ENCODE measurements at regions not wholly inside any gene's neighbourhood (a gene's known extent, or its start where the extent isn't known, plus 50 kb on each side); places are given as distances from the start of the nearest gene placed in this dataset.

DNA sequence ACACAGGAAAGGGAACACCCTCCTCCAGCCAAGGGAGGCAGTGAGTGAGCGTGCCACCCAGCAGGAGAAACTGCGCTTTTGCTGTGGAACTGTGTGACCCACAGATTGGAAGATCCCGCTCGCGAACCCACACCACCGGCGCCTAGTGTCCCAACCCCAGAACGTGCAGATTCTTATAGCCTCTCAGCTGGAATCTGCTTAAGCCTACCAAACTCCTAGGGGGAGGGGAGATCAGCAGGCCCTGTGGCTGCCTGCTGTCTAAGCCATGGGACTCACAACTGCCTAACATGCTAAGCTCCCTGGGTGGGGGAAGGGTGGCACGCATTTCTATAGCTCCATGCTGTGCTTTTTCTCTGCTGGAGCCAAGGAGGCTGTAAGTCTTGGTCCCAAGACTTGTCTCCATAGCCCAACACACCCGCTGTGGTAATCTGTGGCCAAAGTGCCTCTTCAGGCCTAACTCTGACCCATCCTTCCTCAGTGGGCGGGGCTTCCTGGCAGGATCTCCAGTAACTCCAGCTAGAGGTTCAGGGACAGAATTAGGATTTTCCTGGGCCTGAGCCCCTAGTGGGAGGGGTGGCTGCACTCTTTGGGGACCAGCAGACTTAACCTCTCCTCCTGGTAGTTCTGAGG, 485.0 kb downstream of the TAF11L14 start:
- DNase-seq, result no peak

DNA sequence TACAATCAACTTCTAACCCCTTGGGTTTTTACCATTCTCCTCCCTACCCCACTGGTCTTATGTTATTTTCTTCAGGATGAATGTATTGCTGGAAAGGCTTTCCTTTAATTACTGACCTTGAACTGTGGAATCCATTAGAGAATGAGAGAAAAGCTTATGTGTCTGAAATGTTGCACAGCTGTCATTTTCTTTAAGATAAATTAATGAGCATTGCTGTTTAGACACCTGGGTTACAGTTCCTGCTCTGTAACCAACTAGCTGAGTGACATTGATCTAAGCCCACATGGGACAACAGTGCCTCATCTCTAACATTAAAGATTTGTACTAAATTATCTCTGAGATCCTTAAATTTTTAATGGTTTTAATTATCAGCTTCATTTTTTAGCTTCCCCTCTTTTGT, 507.0 kb downstream of the TAF11L14 start:
- DNase-seq, result no peak

GRCh38 chr5:18142831-18143230, 508.6 kb downstream of the TAF11L14 start:
- DNase-seq, result no peak

- no peak for DNase-seq
Observed at GRCh38 chr5:18152671-18153070, 518.4 kb downstream of the TAF11L14 start.

- no peak for DNase-seq
Observed at GRCh38 chr5:18158166-18158565, 523.9 kb downstream of the TAF11L14 start.

- DNase-seq, result no peak
Observed at GRCh38 chr5:18159331-18159730, 525.1 kb downstream of the TAF11L14 start.

GRCh38 chr5:18171684-18172083, 537.4 kb downstream of the TAF11L14 start:
- DNase-seq, result no peak

GRCh38 chr5:18179579-18179978, 545.3 kb downstream of the TAF11L14 start:
- no peak for DNase-seq

DNA sequence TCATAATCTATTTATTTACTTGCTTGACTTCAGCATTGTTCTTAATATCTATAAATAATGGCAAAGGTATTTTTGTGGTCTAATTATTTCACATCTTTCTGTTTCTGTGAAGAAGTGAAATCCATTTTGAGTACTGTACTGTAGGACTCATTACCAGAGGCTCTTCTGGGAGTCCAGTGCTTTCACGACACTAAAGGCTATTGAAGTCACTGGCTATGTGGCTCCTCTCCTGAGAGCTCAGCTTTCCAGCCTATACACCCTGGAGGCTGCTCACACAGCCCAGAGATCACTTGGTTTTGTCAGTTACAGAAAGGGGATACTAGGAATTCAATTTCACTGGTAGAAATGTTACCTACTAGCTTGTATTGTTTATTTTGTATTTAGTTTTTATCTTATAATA, 547.3 kb downstream of the TAF11L14 start:
- DNase-seq, result no peak

DNA sequence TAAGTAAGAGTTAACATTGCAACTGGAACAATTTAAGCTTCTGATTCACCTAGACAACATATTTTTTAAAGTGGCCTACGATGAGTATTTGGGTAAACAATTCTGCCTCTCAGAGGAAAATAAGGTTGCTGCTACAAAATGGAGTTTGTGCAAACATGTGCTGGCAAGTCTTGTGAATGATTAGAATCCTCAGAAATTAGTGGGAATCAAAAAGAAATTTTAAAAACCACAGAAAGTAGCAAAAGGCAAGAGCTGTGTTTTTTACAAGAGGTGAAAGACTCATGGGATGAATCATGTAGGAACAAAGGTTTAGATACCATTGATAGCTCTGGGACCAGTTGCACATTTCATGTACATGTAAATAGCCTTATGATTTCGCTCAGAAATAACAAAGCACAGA, 561.6 kb downstream of the TAF11L14 start:
- no peak for DNase-seq

GRCh38 chr5:18197734-18198133, 563.5 kb downstream of the TAF11L14 start:
- DNase-seq, result no peak

DNA sequence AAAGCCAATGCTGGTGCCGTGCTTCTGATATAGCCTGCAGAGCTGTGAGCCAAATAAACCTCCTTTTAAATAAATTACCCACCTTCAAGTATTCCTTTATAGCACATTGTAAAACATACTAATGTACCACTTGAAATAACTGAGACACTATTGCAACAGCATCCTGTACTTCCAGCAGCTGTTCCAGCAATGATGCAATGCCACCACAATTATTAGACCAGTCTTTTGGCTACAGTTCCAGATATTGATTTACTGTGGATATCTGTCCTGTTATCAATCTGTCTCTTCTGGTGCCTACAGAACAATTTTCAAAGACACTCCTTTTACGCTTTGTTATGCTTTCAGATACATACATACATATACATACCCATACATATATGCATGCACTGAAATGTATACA, 567.9 kb downstream of the TAF11L14 start:
- DNase-seq, result no peak

- DNase-seq, result no peak
Observed at GRCh38 chr5:18203296-18203695, 569.0 kb downstream of the TAF11L14 start.

DNA sequence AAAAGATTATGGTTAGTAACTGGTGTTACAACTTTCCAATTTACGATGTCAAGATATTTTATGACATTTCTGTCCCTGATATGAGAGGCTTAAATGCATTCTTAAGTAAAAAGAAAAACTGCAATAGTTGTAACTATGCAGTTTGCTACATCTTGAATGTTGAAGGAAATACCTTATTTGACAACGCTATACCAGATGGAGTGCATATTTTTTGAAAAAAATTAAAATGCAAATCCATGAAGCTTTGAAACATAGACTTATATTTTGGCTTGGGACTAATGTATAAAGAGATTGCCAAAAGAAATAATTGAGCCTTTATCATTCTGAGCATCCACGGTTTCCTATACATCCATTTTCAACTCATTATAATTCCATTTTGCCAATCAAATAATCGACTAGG, 579.4 kb downstream of the TAF11L14 start:
- no peak for DNase-seq

GRCh38 chr5:18216016-18216415, 581.8 kb downstream of the TAF11L14 start:
- DNase-seq, result no peak

DNA sequence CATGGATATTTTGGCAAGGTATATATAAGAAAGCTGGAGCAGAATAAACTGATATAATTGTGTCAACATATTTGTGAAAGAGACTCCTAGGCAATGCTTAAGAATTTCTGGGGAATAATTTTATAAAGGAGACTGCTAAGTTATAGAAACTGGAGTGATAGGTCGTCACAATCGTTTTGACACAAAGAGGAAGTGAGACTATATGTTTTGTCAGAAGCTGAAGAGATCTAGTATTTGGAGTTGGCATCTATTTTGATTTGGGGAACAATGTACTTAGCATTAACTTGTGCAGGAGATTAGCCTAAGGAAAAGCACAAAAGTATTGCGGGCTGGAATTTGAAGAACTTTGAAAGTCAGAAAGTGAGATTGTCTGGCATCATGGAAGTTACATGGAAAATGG, 582.5 kb downstream of the TAF11L14 start:
- DNase-seq, result no peak

GRCh38 chr5:18219241-18219640, 585.0 kb downstream of the TAF11L14 start:
- DNase-seq, result no peak

DNA sequence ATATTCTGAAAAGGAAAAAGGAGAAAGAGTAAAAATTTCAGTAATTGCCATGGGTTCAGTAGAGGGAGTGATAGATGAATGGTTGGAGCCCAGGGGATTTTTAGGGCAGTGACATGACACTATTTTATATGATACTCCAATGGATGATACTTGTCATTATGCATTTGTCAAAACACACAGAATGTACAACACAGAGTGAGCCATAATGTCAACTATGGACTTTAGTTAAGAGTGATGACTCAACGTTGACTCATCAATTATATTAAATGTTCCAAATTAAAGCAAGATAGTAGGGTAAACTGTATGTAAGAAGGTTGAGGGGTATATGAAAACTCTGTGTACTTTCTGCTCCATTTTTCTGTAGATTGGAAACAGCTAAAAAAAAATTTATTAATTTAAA, 586.4 kb downstream of the TAF11L14 start:
- DNase-seq, result no peak

DNA sequence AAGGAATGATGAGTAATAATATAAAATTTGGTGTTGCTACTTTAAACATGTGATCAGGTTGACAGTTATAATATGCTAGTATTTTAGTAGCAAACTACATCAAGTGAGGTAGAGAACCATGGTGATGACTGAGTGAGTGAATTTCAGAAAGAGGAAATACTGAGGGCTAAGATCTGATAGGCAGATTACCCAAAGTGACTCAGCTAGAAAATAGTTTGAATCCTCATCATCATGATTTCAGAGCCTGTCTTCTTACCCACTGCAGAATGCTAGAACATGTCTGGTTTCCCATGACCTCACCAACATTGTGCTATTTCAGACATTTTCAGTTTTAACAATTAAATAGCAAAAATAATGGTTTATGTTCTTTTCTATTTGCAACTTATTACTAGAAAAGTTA, 602.1 kb downstream of the TAF11L14 start:
- DNase-seq, result no peak

GRCh38 chr5:18238321-18238720, 604.1 kb downstream of the TAF11L14 start:
- no peak for DNase-seq

DNA sequence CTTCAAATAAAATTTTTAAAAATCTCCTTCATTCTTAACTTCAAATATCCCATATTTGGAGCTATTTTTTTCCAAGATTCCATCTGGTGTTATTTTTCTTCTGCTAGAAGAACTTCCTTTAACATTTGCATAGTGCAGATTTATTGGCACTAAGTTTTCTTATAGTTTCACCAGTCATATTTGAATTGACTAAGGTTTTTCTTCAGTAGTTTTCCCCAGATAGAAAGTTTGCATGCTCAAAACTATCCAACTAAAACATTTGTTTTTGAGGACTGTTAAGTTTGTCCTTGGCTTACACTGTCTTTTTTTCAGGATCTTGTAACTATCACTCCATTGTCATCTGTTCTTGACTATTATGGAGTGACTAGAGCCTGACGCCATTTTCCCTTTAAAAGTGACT, 606.7 kb downstream of the TAF11L14 start:
- DNase-seq, result no peak

- DNase-seq, result no peak
Observed at GRCh38 chr5:18243846-18244245, 609.6 kb downstream of the TAF11L14 start.

DNA sequence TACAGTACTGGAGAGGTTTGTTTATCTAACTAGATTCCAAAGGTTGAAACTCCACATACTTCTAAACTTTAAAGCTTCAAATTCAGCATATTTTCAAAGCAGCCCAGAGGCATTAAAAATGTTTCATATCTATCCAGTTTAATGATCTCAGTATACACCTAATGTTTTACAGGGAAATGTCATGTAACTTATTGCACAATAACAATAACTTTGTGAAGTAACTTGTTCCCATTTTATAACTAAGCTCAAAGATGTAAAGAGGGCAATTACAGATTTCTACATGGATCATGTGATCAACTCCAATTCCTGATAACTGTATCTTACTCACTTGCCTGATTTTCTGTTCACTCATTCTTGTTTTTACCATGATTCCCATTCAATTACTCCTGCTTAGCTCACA, 610.0 kb downstream of the TAF11L14 start:
- DNase-seq, result no peak

DNA sequence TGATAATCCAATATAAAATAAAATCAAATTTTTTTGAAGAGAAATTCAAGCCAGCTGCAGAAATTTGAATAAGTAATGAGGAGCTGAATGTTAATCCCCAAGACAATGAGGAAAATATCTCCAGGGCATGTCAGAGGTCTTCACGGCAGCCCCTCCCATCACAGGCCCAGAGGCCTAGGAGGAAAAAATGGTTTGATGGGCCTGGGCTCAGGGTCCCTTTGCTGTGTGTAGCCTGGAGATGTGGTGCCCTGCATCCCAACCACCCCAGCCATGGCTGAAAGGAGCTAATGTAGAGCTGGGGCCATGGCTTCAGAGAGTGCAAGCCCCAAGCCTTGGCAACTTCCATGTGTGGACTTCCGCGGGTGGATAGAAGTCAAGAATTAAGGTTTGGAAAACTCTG, 618.3 kb downstream of the TAF11L14 start:
- DNase-seq, result no peak

DNA sequence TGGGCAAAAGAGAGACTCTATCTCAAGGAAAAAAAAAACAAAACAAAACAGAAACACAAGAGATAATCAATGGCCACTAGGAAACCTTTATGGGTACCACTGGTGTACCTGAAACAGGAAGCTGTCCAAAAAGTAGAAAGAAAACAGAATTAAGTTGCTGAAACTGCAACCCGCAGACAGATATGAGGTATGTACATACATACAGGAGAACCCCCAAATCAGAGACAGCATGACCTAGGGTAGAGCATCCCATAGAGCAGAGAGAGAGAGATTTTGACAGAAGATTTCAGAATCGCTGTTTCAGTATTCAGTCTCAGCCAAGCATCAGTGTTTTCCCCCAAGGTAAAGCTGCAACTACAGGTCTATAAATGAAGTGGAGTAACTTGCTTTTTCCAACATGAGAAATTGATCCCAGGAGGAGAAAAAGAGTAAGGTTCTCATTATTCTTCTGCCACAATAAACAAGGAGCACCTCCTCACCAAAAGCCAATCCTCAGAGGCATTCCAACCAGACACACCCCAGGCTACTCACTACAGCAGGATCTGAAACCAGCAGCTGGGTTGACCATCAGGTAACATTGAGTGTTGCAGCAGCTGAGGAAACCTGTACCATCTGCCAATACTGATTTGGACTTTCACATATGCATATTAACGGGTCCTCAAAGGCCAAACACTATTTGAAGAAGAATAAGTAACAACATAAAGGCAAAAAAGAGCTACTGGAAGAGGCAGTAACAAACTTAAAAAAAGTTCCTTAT, 630.0 kb downstream of the TAF11L14 start:
- no peak for DNase-seq
